H54 (cell line): ENCODE measurements at regions not wholly inside any gene's neighbourhood (a gene's known extent, or its start where the extent isn't known, plus 50 kb on each side); places are given as distances from the start of the nearest gene placed in this dataset.

ENCODE experiments used
- DNase-seq: peaks from one replicate; pipeline ENCODE4 v3.0.0; 2011; ENCODE audit warnings: low spot score, mixed read lengths; ENCODE audit not compliant: insufficient read length
- FAIRE-seq: peaks from 3 replicates; lab custom pipeline; 2011; peaks lifted over from hg19 to GRCh38; lab: Jason Lieb, UNC
- POLR2A ChIP-seq: IDR thresholded peaks from 2 replicates; pipeline ENCODE4 v1.6.1; 2011; ENCODE audit warnings: low read depth, mild to moderate bottlenecking, low read length

DNA sequence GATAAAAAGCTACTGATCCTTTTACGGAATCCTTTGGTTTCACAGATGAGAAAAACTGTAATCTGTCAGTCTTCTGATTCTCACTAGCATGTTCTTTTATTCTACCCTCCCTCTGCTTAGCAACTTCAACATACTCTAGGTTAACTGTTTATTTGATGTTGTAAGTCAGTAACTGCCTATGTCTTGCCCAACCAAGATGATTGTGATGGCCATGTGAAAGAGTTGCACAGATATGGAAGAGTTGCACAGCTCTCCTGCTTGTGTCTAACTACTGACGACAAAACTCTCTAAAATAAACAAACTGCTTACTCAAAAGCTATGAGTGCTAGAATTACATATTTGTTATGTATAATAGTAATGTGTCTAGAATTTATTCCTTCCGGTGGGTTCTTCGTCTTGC is 227.3 kb upstream of the DAB2 start:
- FAIRE-seq (no peak), DNase-seq (no peak)
- TF ChIP-seq POLR2A = no peak

GRCh38 chr5:39650008-39650762 is 225.4 kb upstream of the DAB2 start:
- TF ChIP-seq POLR2A = no peak
- FAIRE-seq = peak; percentile 64

DNA sequence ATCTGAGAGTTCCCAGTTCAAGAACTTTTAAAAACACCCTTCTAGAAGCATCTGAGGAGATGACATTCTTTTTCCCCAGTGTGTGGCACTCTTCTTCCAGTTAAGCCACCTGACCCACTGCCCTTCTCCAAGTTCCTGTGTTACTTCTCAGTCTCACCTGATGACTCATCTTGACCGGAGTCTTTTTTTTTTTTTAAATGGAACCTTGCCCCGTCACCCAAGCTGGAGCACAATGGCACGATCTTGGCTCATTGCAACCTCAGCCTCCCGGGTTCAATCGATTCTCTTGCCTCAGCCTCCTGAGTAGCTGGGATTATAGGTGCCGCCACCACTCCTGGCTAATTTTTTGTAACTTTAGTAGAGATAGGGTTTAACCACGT is 224.1 kb upstream of the DAB2 start:
- FAIRE-seq (peak; percentile 97), DNase-seq (peak; percentile 46)
- TF ChIP-seq POLR2A = no peak

More at GRCh38 chr5:39650008-39650762, 225.4 kb upstream of the DAB2 start:
- no peak for DNase-seq

DNA sequence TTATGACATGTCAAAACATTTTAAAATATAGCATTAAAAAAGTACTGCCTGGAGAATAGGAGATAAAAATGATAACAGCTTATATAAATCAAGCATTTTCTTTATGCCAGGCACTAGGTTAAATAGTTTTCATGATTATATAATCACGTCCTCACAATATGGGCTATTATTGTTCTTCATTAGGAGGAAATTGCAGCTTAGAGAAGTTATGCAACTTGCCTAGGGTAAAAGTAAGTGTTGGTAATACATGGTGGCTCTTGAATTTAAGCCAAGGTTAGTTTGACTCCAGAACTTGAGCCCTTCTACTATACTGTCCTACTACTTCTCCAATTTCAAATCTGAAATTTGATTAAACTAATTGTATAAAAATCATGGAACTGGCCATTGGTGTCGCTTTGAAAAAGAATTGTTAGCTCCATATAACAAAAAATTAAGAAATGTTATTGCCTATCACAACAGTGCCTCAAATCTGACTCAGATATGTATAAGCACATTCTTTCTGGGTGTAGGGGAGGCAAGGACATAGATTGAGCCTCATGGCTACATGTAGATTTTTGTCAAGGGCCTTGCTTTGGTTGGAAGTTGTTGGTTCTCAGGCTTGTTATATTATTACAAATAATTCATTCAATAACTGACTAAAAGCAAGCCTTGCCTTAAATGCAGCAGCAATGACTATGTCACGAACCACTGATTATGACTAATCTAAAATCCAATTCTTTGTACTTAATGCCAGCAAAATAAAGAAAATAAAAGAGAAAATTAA is 223.5 kb upstream of the DAB2 start:
- peak; percentile 50 for FAIRE-seq
- TF ChIP-seq POLR2A = no peak
- DNase-seq = no peak

DNA sequence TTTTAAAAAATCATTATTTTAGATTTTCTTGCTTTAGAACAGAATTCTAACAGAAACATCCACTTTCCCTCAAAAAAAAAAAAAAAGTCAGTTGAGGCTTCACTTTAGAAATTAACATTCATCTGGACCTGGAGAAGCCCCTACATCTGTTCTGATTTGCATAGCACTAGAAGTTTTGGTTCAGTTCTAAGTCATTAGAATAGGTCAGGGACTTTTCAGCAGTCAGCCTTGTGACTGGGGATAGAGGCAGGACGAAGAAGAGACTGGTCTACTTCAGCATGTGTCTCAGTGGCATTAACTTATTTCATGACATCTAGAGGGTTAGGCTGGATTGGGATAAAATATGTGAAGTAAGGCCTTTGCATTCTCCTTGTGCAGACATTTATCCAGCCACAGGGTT is 215.8 kb upstream of the DAB2 start:
- no peak for FAIRE-seq
- TF ChIP-seq POLR2A = no peak
- DNase-seq = no peak

- DNase-seq (no peak), FAIRE-seq (peak; percentile 95)
- no peak for TF ChIP-seq POLR2A
Observed at GRCh38 chr5:39639618-39640089, 214.9 kb upstream of the DAB2 start.

- DNase-seq = no peak
- peak; percentile 95 for FAIRE-seq
- no peak for TF ChIP-seq POLR2A
Observed at GRCh38 chr5:39638813-39639212, 214.0 kb upstream of the DAB2 start.

DNA sequence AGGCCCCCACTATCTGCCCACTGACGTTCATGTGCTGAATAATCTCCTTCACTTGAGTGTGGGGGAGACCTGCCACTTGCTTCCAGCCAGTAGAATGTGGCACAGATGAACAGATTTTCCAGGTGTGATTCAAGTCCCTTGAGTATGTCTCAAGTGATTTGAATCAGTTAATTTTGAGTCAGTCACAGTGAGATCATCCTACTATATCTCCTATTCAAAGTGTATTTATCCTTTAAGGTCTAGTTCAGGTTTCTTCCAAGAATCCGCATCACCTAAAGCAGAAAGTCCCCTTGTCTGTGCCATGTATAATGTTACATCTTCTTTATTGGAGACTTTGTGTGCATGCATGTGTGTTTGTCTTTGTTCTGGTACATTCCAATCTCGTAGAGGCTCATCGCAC is 208.3 kb upstream of the DAB2 start:
- DNase-seq (no peak), FAIRE-seq (peak; percentile 41)
- TF ChIP-seq POLR2A = no peak

DNA sequence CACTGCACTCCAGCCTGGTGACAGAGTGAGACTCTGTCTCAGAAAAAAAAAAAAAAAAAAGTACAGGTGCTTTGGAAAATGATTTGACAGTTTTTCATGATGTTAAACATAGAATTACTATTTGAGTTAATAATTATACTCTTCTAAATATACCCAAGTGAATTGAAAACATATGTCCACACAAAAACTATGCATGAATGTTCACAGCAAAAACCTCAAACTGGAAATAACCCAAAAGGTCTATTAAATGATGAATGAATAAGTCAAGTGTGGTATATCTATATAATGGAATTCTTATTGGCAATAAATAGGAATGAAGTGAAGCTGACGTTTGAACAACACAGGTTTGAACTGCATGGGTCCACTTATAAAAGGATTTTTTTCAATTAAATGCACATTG is 207.2 kb upstream of the DAB2 start:
- FAIRE-seq (no peak), DNase-seq (no peak)
- TF ChIP-seq POLR2A = no peak

GRCh38 chr5:39629946-39630345 is 205.2 kb upstream of the DAB2 start:
- TF ChIP-seq POLR2A = no peak
- FAIRE-seq = no peak
- no peak for DNase-seq

DNA sequence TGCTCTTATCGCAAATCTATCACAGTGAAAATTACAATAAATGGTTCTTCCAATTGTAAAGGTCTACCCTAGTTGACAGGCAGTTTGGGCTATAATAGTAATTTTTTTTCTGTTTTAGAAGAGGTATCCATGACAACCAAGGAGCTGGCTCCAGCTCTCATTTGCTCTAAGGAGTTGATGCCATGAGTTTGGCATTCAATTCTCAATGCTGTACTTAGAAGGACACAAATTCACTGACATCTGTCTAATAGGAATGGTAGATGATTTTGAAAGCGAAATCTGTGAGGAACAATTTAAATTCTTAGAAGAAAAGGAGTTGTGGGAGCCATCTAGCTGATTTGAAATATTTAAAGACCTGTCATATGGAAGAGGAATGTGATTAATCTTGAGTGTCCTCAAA is 203.6 kb upstream of the DAB2 start:
- FAIRE-seq (no peak), DNase-seq (no peak)
- TF ChIP-seq POLR2A = no peak

GRCh38 chr5:39624890-39625289 is 200.1 kb upstream of the DAB2 start:
- no peak for FAIRE-seq
- DNase-seq = no peak
- TF ChIP-seq POLR2A = no peak

DNA sequence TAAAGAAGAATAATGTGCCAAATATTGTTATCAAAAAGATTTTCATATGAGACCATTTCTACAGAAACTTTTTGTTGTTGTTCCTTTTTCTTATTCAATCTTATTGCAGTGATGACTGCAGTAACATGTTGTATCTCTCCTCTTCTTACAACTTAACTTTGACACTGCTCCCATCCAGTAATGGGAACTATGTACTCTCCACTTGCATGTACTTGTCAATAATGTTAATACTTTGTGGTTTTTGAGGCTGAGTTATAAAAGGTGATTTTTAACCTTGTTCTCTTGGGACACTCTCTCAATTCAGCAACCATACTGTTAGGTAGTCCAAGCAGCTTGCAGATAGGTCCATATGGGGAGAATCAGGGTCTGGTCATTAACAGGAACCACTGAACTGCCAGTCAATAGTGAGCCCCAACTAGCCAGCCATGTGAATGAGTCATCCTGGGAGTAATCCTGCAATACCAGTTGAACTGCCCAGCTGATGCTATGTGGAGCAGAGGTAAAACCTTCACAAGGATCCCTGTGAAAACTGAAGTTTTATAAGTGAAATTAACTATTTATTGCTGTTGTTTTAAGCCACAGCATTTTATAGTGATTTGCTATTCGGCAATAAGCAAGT is 199.6 kb upstream of the DAB2 start:
- DNase-seq (peak; percentile 35), FAIRE-seq (peak; percentile 99)
- TF ChIP-seq POLR2A = no peak

- FAIRE-seq = no peak
- no peak for DNase-seq
- TF ChIP-seq POLR2A = no peak
Observed at GRCh38 chr5:39623291-39623865, 198.6 kb upstream of the DAB2 start.

GRCh38 chr5:39622281-39622680 is 197.5 kb upstream of the DAB2 start:
- FAIRE-seq = no peak

More at GRCh38 chr5:39622281-39622680, 197.5 kb upstream of the DAB2 start:
- TF ChIP-seq POLR2A = no peak
- no peak for DNase-seq
